Uterus (tissue), 2 donors: ENCODE measurements at regions not wholly inside any gene's neighbourhood (a gene's known extent, or its start where the extent isn't known, plus 50 kb on each side); places are given as distances from the start of the nearest gene placed in this dataset.

Source experiments
- POLR2A ChIP-seq, 2 donors: fragments of 450-650 bp; IDR thresholded peaks; one replicate each; pipeline ENCODE4 v1.6.1; 2016; ENCODE audit warnings: antibody characterized with exemption in 2 of 2, mild to moderate bottlenecking in 1 of 2, moderate library complexity in 1 of 2
- TF ChIP-seq, protein P1 (sequence below), 4 experiments: fragments of 200-600 bp in 2 of 4; fragments of 450-650 bp in 2 of 4; sonication (generic) in 2 of 4; IDR thresholded peaks; one replicate each; pipeline ENCODE4 v1.5.1; 2016 to 2019; ENCODE audit warnings: antibody characterized with exemption in 4 of 4, mild to moderate bottlenecking in 2 of 4, moderate library complexity in 1 of 4

DNA sequence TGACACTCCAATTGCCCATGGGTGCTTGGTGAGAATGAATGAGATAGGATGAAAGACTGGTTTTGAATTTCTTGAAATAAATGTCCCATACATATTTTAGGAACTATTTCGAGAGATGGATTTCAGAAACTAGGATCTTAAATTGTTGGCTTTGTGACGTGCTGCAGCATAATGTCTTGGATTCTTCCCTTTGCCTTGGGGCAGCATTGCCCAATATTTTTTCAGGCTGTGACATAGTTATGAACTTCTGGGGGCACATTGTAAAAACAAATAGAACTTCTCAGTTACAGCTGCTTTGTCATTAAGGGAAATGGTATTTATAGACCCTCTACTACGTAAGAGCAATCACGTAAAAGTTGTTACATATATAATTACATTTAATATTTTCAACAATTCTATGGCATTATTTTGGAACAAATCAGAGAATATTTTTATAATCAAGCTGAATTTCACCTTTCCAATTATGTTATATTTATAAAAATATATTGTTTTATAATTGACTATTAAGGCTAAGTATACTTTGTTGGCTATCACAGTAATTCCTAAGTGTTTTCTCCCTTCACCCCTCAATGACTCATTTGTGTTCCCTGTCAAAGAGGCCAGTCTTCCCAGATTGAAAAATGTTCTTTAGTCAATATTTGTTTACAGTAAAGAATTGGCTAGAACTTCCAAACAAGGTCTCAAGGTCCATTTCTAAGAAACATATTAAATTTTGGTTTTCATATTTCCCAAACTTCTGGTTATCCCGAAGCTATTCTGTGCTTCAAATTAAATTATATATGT lies 1388.3 kb upstream of the ACO1 start:
- TF ChIP-seq POLR2A (IDR thresholded peaks at IDR 0.05): no peak
- TF ChIP-seq, protein P1, sequence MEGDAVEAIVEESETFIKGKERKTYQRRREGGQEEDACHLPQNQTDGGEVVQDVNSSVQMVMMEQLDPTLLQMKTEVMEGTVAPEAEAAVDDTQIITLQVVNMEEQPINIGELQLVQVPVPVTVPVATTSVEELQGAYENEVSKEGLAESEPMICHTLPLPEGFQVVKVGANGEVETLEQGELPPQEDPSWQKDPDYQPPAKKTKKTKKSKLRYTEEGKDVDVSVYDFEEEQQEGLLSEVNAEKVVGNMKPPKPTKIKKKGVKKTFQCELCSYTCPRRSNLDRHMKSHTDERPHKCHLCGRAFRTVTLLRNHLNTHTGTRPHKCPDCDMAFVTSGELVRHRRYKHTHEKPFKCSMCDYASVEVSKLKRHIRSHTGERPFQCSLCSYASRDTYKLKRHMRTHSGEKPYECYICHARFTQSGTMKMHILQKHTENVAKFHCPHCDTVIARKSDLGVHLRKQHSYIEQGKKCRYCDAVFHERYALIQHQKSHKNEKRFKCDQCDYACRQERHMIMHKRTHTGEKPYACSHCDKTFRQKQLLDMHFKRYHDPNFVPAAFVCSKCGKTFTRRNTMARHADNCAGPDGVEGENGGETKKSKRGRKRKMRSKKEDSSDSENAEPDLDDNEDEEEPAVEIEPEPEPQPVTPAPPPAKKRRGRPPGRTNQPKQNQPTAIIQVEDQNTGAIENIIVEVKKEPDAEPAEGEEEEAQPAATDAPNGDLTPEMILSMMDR (IDR thresholded peaks at IDR 0.05): no peak
